BJ (cell line): ENCODE measurements at regions not wholly inside any gene's neighbourhood (a gene's known extent, or its start where the extent isn't known, plus 50 kb on each side); places are given as distances from the start of the nearest gene placed in this dataset.

Experiments
- CTCF ChIA-PET: fragments of 350-600 bp; formaldehyde crosslinking; extraction: SDS; loops from one replicate; lab custom pipeline; 2021; ENCODE audit warnings: antibody characterized with exemption, inconsistent platforms; lab: Yijun Ruan, JAX
- POLR2A ChIA-PET: fragments of 300-600 bp; sonication (Branson Sonifier 250); formaldehyde crosslinking; extraction: SDS; loops from one replicate; lab custom pipeline; 2021; ENCODE audit warnings: antibody characterized with exemption; lab: Charles Lee
- DNase-seq: peaks from one replicate; pipeline ENCODE4 v3.0.0-alpha.2; 2011; ENCODE audit warnings: low read depth
- H3K27me3 ChIP-seq: 2 replicates; pipeline ENCODE4 v1.6.0; 2011; ENCODE audit warnings: low read length; ENCODE audit not compliant: control insufficient read depth, insufficient read depth
- H3K36me3 ChIP-seq: 2 replicates; pipeline ENCODE4 v1.5.1; 2011; ENCODE audit warnings: low read length; ENCODE audit not compliant: control insufficient read depth, insufficient read depth
- H3K4me3 ChIP-seq: 2 replicates; pipeline ENCODE4 v1.5.1; 2011; ENCODE audit warnings: low read depth, mild to moderate bottlenecking, control low read depth, low read length
- CTCF ChIP-seq: IDR thresholded peaks from 2 replicates; pipeline ENCODE4 v1.5.1; 2011; ENCODE audit warnings: low read depth, mild to moderate bottlenecking, control low read depth, inconsistent platforms, low read length, moderate library complexity; ENCODE audit not compliant: insufficient read depth

- Histone ChIP-seq H3K4me3 (no peak overlapping the region), H3K27me3 (no peaks in the 10 kb centered on the region), H3K36me3 (no peaks in the 10 kb centered on the region)
- ChIA-PET POLR2A (no interaction called here), CTCF (interaction anchor here (0.6 to 0.7 kb wide), 2 partner anchors 15 to 311 kb away, joined by 3 read pairs; no protein-coding TSS in a partner anchor)
- TF ChIP-seq CTCF = no peak
- DNase-seq = no peak
These were observed 244.9 kb upstream of the BLID start for GRCh38 chr11:122360875-122361274.

GRCh38 chr11:122359081-122359571 is 243.1 kb upstream of the BLID start:
- no peak overlapping the region for H3K4me3 ChIP-seq
- POLR2A ChIA-PET = no interaction called here
- CTCF ChIA-PET = no interaction called here
- no peak for TF ChIP-seq CTCF
- no peak for DNase-seq
- H3K36me3 ChIP-seq = no peaks in the 10 kb centered on the region
- H3K27me3 ChIP-seq = no peaks in the 10 kb centered on the region

GRCh38 chr11:122358292-122358691 is 242.3 kb upstream of the BLID start:
- H3K4me3 ChIP-seq = no peak overlapping the region
- no peaks in the 10 kb centered on the region for H3K36me3 ChIP-seq
- no peaks in the 10 kb centered on the region for H3K27me3 ChIP-seq
- no peak for TF ChIP-seq CTCF
- ChIA-PET CTCF (no interaction called here), POLR2A (no interaction called here)
- no peak for DNase-seq

- TF ChIP-seq CTCF = no peak
- Histone ChIP-seq H3K36me3 (no peaks in the 10 kb centered on the region), H3K4me3 (no peak overlapping the region), H3K27me3 (no peaks in the 10 kb centered on the region)
- DNase-seq = no peak
- ChIA-PET POLR2A (interaction anchor here (0.5 kb wide), 1 partner anchor 34 kb away, joined by 3 read pairs; no protein-coding TSS in a partner anchor), CTCF (interaction anchor here (1.1 kb wide), 1 partner anchor 12 kb away, joined by 3 read pairs; no protein-coding TSS in a partner anchor)
These were observed 240.0 kb upstream of the BLID start for GRCh38 chr11:122355968-122356367.

GRCh38 chr11:122354025-122354697 is 238.1 kb upstream of the BLID start:
- no peak overlapping the region for H3K4me3 ChIP-seq
- CTCF ChIA-PET = no interaction called here
- peaks cover 2% of the 10 kb centered on the region; the same call in 1 of the 2 replicates for H3K27me3 ChIP-seq
- no peak for TF ChIP-seq CTCF
- DNase-seq = peak; percentile 26
- H3K36me3 ChIP-seq = no peaks in the 10 kb centered on the region
- POLR2A ChIA-PET = no interaction called here
